Ovary (tissue), 3 donors: ENCODE measurements at regions not wholly inside any gene's neighbourhood (a gene's known extent, or its start where the extent isn't known, plus 50 kb on each side); places are given as distances from the start of the nearest gene placed in this dataset.

ENCODE experiments used
- EP300 ChIP-seq: sonication (generic); formaldehyde crosslinking; IDR thresholded peaks from one replicate; pipeline ENCODE4 v1.6.1; 2017; ENCODE audit warnings: antibody characterized with exemption
- POLR2A ChIP-seq: fragments of 450-650 bp; IDR thresholded peaks from one replicate; pipeline ENCODE4 v1.6.1; 2017; ENCODE audit warnings: antibody characterized with exemption, mild to moderate bottlenecking, moderate library complexity
- TF ChIP-seq, protein P1 (sequence below), 3 donors: fragments of 450-650 bp in 2 of 3; fragments of 200-600 bp in 1 of 3; IDR thresholded peaks; one replicate each; pipeline versions ENCODE4 v1.5.1 to v1.8.0; 2016 to 2022; ENCODE audit warnings: antibody characterized with exemption in 3 of 3, mild to moderate bottlenecking in 1 of 3
- donor health status: DM: no; HTN: no; CAD: no.

DNA sequence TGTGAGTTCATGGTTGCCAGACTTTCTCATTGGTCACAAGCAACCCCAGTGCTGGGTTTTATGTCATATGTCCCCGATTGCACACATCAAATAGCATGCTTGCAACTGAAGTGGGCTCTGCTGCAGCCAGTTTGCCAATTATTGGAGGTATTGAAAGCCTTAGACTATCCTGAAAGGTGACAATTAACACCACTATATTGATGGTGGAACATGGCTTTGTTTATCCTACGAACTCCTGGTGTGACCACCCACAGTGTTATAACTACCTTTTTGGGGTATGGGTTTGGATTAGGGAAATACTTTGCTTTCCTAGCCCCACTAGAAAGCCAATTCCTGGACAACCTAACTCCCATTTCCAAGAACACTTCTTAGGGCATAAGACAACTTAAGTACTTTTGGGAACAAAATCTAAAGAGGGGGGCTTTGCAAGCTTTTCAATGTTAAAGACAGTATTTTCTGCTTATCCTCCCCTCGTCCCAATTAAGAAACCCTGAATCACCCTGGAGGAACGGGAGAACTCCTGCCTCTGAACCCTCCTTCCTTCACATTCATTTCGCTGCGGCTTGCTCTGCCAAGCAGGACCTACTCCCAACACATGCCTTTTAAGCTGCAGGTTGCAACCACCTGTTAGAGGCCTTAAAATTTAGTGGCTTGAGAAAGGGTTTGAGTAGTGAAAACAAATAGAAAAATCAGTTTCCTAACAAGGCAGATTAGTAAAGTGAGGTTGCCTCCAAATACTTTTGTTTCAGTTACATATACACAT is 80.3 kb upstream of the RBM19 start:
- TF ChIP-seq, protein P1, sequence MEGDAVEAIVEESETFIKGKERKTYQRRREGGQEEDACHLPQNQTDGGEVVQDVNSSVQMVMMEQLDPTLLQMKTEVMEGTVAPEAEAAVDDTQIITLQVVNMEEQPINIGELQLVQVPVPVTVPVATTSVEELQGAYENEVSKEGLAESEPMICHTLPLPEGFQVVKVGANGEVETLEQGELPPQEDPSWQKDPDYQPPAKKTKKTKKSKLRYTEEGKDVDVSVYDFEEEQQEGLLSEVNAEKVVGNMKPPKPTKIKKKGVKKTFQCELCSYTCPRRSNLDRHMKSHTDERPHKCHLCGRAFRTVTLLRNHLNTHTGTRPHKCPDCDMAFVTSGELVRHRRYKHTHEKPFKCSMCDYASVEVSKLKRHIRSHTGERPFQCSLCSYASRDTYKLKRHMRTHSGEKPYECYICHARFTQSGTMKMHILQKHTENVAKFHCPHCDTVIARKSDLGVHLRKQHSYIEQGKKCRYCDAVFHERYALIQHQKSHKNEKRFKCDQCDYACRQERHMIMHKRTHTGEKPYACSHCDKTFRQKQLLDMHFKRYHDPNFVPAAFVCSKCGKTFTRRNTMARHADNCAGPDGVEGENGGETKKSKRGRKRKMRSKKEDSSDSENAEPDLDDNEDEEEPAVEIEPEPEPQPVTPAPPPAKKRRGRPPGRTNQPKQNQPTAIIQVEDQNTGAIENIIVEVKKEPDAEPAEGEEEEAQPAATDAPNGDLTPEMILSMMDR (IDR thresholded peaks at IDR 0.05) = no peak
- TF ChIP-seq POLR2A (no peak), EP300 (no peak)
